CD14-positive monocyte (primary cell): ENCODE measurements at regions not wholly inside any gene's neighbourhood (a gene's known extent, or its start where the extent isn't known, plus 50 kb on each side); places are given as distances from the start of the nearest gene placed in this dataset.
A peak's percentile ranks its signal among the peaks of the same experiment; 100 is the strongest.

ENCODE experiments used
- DNase-seq, 3 donors: peaks; one replicate each; pipeline ENCODE4 v3.0.0-alpha.2; 2011 to 2022
- H2AFZ ChIP-seq: 2 replicates; pipeline ENCODE4 v1.6.0; 2012; ENCODE audit warnings: mild to moderate bottlenecking, low read depth, low read length, inconsistent platforms; ENCODE audit not compliant: insufficient read depth, poor library complexity, severe bottlenecking
- H3K27ac ChIP-seq, 2 donors: 1 replicate in 1 of 2; 2 replicates in 1 of 2; pipeline ENCODE4 v1.5.1; 2012 to 2013; ENCODE audit warnings: low read length in 2 of 2, control low read depth in 1 of 2, inconsistent platforms in 1 of 2, low read depth in 1 of 2, mild to moderate bottlenecking in 1 of 2
- H3K27me3 ChIP-seq, 2 donors: one replicate each; pipeline versions ENCODE4 v1.6.0 to v1.6.1; 2011 to 2013; ENCODE audit warnings: low read length in 2 of 2; ENCODE audit not compliant: control insufficient read depth in 2 of 2, insufficient read depth in 2 of 2
- H3K36me3 ChIP-seq, 2 donors: replicated peaks in 1 of 2; 1 replicate in 1 of 2; 2 replicates in 1 of 2; pipeline versions ENCODE4 v1.5.1 to v1.6.1; 2012 to 2013; ENCODE audit warnings: low read length in 2 of 2, control low read depth in 1 of 2, inconsistent platforms in 1 of 2, mild to moderate bottlenecking in 1 of 2; ENCODE audit not compliant: insufficient read depth in 2 of 2, control insufficient read depth in 1 of 2
- H3K4me1 ChIP-seq, 2 donors: 1 replicate in 1 of 2; 2 replicates in 1 of 2; pipeline versions ENCODE4 v1.5.1 to v1.6.1; 2012 to 2013; ENCODE audit warnings: low read length in 2 of 2, control low read depth in 1 of 2, inconsistent platforms in 1 of 2, mild to moderate bottlenecking in 1 of 2, moderate library complexity in 1 of 2; ENCODE audit not compliant: insufficient read depth in 2 of 2, control insufficient read depth in 1 of 2
- H3K4me2 ChIP-seq: replicated peaks from 2 replicates; pipeline ENCODE3; 2012; ENCODE audit warnings: low read length, moderate library complexity, mild to moderate bottlenecking; ENCODE audit not compliant: poor library complexity, severe bottlenecking; ENCODE audit errors: extremely low read depth
- H3K4me3 ChIP-seq, 3 experiments: fragments of 200-600 bp in 1 of 3; sonication (generic) in 1 of 3; replicated peaks in 1 of 3; 1 replicate in 2 of 3; 2 replicates in 1 of 3; pipeline ENCODE4 v1.5.1; 2011 to 2013; ENCODE audit warnings: low read length in 3 of 3, mild to moderate bottlenecking in 3 of 3, control low read depth in 2 of 3, low read depth in 2 of 3, inconsistent platforms in 1 of 3, moderate library complexity in 1 of 3
- H3K79me2 ChIP-seq: 2 replicates; pipeline ENCODE4 v1.6.0; 2012; ENCODE audit warnings: mild to moderate bottlenecking, control low read depth, inconsistent platforms, low read length, moderate library complexity; ENCODE audit not compliant: insufficient read depth
- H3K9ac ChIP-seq: 2 replicates; pipeline ENCODE4 v1.6.0; 2017; ENCODE audit warnings: low read length, mild to moderate bottlenecking; ENCODE audit not compliant: insufficient read depth, poor library complexity, severe bottlenecking
- H3K9me3 ChIP-seq, 2 donors: replicated peaks in 1 of 2; 1 replicate in 1 of 2; 2 replicates in 1 of 2; pipeline versions ENCODE4 v1.5.1 to v1.6.1; 2012 to 2013; ENCODE audit warnings: low read length in 2 of 2, control low read depth in 1 of 2; ENCODE audit not compliant: control insufficient read depth in 1 of 2, insufficient read depth in 1 of 2
- H4K20me1 ChIP-seq: 2 replicates; pipeline ENCODE4 v1.6.0; 2012; ENCODE audit warnings: mild to moderate bottlenecking, low read length, control low read depth, moderate library complexity; ENCODE audit not compliant: insufficient read depth
- H3K27ac Mint-ChIP-seq, 7 donors: one replicate each; pipeline ENCODE4 v1.8.0; 2020; ENCODE audit warnings: mild to moderate bottlenecking in 7 of 7, mixed read lengths in 7 of 7, moderate library complexity in 6 of 7, inconsistent platforms in 2 of 7
- H3K27me3 Mint-ChIP-seq, 3 donors: one replicate each; pipeline ENCODE4 v1.8.0; 2021 to 2022; ENCODE audit warnings: low read depth in 3 of 3, mild to moderate bottlenecking in 3 of 3, mixed read lengths in 3 of 3, moderate library complexity in 3 of 3, inconsistent platforms in 1 of 3
- H3K36me3 Mint-ChIP-seq, 2 donors: one replicate each; pipeline ENCODE4 v1.8.0; 2020; ENCODE audit warnings: mixed read lengths in 2 of 2, inconsistent platforms in 1 of 2, mild to moderate bottlenecking in 1 of 2
- H3K4me1 Mint-ChIP-seq: one replicate; pipeline ENCODE4 v1.8.0; 2020; ENCODE audit warnings: mild to moderate bottlenecking, mixed read lengths
- H3K4me3 Mint-ChIP-seq, 2 donors: one replicate each; pipeline ENCODE4 v1.8.0; 2020; ENCODE audit warnings: mild to moderate bottlenecking in 2 of 2, mixed read lengths in 2 of 2, moderate library complexity in 1 of 2
- H3K9me3 Mint-ChIP-seq, 7 donors: one replicate each; pipeline ENCODE4 v1.8.0; 2020 to 2022; ENCODE audit warnings: mixed read lengths in 7 of 7, mild to moderate bottlenecking in 6 of 7, moderate library complexity in 6 of 7, inconsistent platforms in 2 of 7
- CTCF ChIP-seq: fragments of 200-600 bp; IDR thresholded peaks from one replicate; pipeline ENCODE4 v1.8.0; 2022; ENCODE audit warnings: antibody characterized with exemption, mild to moderate bottlenecking
- WGBS: methylation state at CpG from one replicate; pipeline ENCODE4 v1.1.5; 2013; ENCODE audit warnings: missing lambda C conversion rate; ENCODE audit not compliant: insufficient coverage; 5-methylcytosine and 5-hydroxymethylcytosine counted together
- intact Hi-C, 2 donors: fragments of 100-400 bp; cut with micrococcal nuclease; formaldehyde crosslinking; loops; one replicate each; pipeline versions ENCODE4 v1.15.0 to v1.15.1; 2023

GRCh38 chr12:111186347-111186746, 182.5 kb downstream of the PHETA1 start:
- peaks cover 2 to 4% (median 3%) of the 10 kb centered on the region in 3 donors for H3K27me3 Mint-ChIP-seq
- Histone ChIP-seq H3K79me2 (no peaks in the 10 kb centered on the region), H3K27me3 (no peaks in the 10 kb centered on the region), H3K36me3 (no peaks in the 10 kb centered on the region), H3K9me3 (no peaks in the 10 kb centered on the region), H2AFZ (peak overlapping the region; percentile 65), H3K27ac (no peak overlapping the region), H3K4me3 (peak overlapping the region in 1 of 3 experiments; percentile 43), H3K9ac (no peak overlapping the region), H3K4me1 (peaks cover 24 to 34% of the 10 kb centered on the region in 2 donors), H4K20me1 (no peaks in the 10 kb centered on the region), H3K4me2 (peak overlapping the region; percentile 66)
- 13% methylated on average over 15 of the region's 17 CpGs for WGBS
- peak in 2 of 3 donors; percentile 34 to 38 for DNase-seq
- no peak for TF ChIP-seq CTCF
- H3K27ac Mint-ChIP-seq: peak overlapping the region in 3 of 7 donors; percentile 27 to 69 (median 58)
- no peaks in the 10 kb centered on the region for H3K36me3 Mint-ChIP-seq
- peaks cover 35% of the 10 kb centered on the region for H3K4me1 Mint-ChIP-seq
- no peaks in the 10 kb centered on the region for H3K9me3 Mint-ChIP-seq
- peak overlapping the region in 1 of 2 donors; percentile 86 for H3K4me3 Mint-ChIP-seq
- intact Hi-C loops: no loop called here

GRCh38 chr12:111185889-111186227, 183.0 kb downstream of the PHETA1 start:
- Histone ChIP-seq H3K4me2 (peak overlapping the region; percentile 66), H3K9me3 (no peaks in the 10 kb centered on the region), H4K20me1 (no peaks in the 10 kb centered on the region), H3K27me3 (no peaks in the 10 kb centered on the region), H3K4me3 (peak overlapping the region in 1 of 3 experiments; percentile 43), H3K4me1 (peaks cover 28 to 39% of the 10 kb centered on the region in 2 donors), H2AFZ (peak overlapping the region; percentile 65), H3K9ac (no peak overlapping the region), H3K79me2 (no peaks in the 10 kb centered on the region), H3K36me3 (no peaks in the 10 kb centered on the region), H3K27ac (no peak overlapping the region)
- Mint-ChIP-seq H3K27me3 (peaks cover 2 to 4% (median 4%) of the 10 kb centered on the region in 3 donors), H3K36me3 (no peaks in the 10 kb centered on the region), H3K4me1 (peaks cover 40% of the 10 kb centered on the region), H3K9me3 (no peaks in the 10 kb centered on the region), H3K27ac (peak overlapping the region in 1 of 7 donors; percentile 75), H3K4me3 (peak overlapping the region; percentile 39 to 86)
- DNase-seq: no peak
- intact Hi-C loops: no loop called here
- WGBS: 27% methylated on average over 6 of the region's 6 CpGs
- no peak for TF ChIP-seq CTCF
